ENCODE measurements at regions not wholly inside any gene's neighbourhood (a gene's known extent, or its start where the extent isn't known, plus 50 kb on each side); places are given as distances from the start of the nearest gene placed in this dataset.

DNA sequence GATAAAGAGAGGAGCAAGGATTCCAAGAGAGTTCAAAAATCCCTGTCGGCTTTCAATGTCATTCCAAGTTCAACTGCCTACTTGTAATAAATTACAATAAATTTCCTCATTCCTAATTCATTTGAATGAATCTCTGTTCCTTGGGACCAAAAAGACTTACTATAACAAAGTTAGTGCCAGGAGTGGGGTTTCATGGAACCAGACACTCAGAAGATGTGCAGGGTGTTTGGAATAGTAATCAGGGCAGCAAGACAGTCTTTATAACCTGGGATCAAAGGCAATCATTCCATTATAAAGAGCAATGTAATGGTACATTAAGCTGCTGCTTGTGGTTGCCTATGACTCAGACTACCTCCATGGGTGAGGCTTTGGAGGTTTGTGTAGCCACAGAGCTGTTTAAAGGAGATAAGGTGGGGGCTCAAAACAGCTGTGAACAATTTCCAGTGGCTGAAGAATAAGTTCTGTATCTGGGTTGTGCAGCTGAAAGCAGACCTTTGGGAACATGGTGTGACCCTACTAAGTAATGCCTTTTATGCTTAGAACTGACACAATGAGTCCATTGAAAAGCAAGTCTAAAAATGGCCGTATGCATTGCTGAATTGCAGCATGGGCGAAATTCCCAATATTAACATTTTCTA is 159.9 kb downstream of the LINC00237 start:
- no peak for DNase-seq
- ATAC-seq (ENCODE audit: poor library complexity), result no peak
- intact Hi-C loops (cut with DNase I), result no loop called here

GRCh38 chr20:20941468-20941889 is 164.7 kb downstream of the LINC00237 start:
- ATAC-seq (ENCODE audit: poor library complexity) (no peak), DNase-seq (no peak)
- intact Hi-C loops (cut with DNase I), result no loop called here

DNA sequence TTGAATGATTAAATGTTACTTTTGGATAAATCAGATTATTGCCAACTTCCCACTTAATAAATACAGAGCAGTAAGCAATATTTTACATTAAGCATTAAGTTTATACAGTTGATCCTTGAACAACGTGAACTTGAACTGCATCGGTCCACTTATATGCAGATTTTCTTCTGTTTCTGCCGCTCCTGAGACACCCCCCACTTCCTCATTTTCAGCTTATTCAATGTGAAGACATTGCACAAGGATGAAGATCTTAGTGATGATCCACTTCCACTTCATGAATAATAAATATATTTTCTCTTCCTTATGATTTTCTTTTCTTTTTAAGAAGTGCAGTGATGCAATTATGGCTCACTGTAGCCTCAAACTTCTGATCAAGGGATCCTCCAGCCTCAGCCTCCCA is 167.2 kb downstream of the LINC00237 start:
- intact Hi-C loops (cut with DNase I), result no loop called here
- ATAC-seq (ENCODE audit: poor library complexity) (no peak), DNase-seq (no peak)

DNA sequence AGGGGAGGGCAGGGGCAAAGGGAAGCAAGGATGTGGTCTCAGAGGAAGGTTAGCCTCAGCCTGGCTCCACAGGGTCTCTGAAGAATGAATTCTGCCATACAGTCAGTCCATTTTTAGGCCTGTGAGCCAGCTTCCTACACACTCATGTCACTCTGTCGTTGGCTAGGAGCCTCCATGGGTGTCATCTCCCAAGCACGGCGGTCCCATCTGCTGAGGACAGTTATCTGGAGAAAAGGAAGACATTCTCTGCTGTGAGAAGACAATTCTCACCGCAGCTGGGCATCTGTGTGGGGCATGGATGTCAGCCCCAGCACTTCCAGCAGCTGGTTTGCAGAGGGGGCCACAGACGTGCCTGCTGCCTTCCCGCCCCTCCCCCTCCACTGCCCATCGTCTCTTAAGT is 167.6 kb downstream of the LINC00237 start:
- intact Hi-C loops (cut with DNase I), result no loop called here
- DNase-seq (no peak), ATAC-seq (ENCODE audit: poor library complexity) (no peak)

DNA sequence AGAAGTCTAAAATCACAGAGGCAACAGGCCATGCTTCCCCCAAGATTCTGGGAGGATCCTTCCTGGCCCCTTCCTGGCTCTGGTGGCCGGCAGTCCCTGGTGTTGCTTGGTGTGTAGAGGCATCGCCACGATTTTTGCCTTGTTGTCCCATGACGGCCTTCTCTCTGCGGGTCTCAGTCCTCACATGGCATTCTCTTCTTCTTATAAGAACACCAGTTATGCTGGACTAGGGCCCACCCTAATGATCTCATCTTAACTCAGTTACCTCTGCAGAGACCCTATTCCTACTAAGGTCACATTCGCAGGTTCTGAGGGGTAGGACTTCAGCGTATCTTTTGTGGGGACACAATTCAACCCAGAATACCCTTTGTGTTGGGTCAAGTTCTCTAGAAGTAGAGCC is 168.0 kb downstream of the LINC00237 start:
- DNase-seq (no peak), ATAC-seq (ENCODE audit: poor library complexity) (no peak)
- intact Hi-C loops (cut with DNase I), result no loop called here

GRCh38 chr20:20933142-20933958 is 172.8 kb downstream of the LINC00237 start:
- intact Hi-C loops (cut with DNase I), result no loop called here
- DNase-seq (no peak), ATAC-seq (ENCODE audit: poor library complexity) (no peak)

DNA sequence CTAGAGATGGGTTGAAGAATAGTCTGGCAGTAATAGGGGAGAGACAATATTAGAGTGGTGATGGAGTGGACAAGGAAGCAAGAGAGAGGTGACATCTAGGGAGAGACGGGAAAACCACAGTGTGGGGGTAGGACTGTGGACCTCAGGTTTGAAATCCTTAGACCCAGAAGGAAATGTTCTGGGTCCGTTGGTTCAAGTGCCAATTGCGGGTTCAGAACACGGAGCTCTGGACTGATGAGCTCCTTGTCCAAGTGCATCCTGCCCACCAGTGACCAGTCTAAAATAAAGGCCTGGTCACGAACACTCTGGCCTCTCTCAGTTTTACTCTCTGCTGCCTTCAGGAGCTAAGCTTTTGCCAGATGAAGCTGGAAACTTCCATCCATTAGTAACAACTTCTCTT is 174.0 kb downstream of the LINC00237 start:
- DNase-seq (no peak), ATAC-seq (ENCODE audit: poor library complexity) (no peak)
- intact Hi-C loops (cut with DNase I), result no loop called here

GRCh38 chr20:20931632-20932031 is 174.5 kb downstream of the LINC00237 start:
- no peak for ATAC-seq (ENCODE audit: poor library complexity)
- no peak for DNase-seq
- intact Hi-C loops (cut with DNase I), result no loop called here

DNA sequence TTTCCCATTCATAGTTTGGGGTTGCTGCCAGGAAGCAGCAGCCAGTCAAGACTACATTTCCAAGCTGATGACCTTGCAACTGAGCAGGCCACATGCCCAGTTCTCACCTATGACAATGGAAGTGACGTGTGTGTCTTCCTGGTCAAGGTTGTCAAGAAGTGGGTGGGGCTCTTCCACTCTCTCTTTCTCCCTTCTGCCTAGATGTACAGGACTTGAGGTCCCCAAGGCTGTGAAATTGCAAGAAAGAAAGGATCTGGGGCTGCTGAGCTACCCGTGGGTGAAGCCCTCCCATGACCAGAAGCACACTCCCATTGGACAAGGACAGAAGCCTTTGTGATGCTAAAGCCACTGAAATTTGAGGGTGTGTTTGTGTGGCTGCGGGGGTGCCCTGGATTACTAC is 175.1 kb downstream of the LINC00237 start:
- no peak for DNase-seq
- ATAC-seq (ENCODE audit: poor library complexity), result no peak
- intact Hi-C loops (cut with DNase I), result no loop called here

- DNase-seq, result no peak
- ATAC-seq (ENCODE audit: poor library complexity), result no peak
- intact Hi-C loops (cut with DNase I), result no loop called here
Observed at GRCh38 chr20:20930500-20930899, 175.7 kb downstream of the LINC00237 start.

GRCh38 chr20:20929341-20929740 is 176.8 kb downstream of the LINC00237 start:
- intact Hi-C loops (cut with DNase I), result no loop called here
- DNase-seq (no peak), ATAC-seq (ENCODE audit: poor library complexity) (no peak)

DNA sequence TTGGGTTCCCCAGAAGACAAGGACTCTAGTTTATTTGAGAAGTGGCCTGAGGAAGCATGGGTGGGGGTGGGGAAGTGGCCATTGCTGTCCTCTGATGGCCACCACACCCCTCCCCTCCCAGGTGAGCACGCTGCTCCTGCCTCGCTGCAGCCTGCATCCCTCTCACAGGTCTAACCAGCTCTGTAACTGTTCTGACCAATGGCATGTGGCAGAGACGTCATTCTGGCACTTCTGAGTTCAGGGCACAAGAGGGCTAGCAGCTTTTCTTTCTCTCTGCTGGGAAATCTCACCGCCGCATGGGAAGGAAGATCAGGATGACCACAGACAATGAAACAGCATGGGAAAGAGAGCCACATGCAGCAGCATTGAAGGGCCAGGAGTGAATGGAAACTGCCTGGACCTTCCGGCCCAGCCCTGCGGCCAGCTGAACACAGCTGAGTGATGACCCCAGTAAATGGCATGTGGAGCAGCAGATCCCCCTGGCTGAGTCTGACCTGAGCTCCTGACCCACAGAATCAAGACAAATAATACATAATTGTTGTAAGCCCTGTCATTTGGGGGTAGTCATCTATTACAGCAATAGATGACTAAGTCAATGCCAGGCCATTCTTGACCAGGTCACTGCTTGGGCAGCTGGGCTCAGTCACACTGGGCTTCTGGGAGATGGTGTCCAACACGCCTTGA is 179.8 kb downstream of the LINC00237 start:
- DNase-seq, result no peak
- intact Hi-C loops (cut with DNase I), result no loop called here
- no peak for ATAC-seq (ENCODE audit: poor library complexity)

DNA sequence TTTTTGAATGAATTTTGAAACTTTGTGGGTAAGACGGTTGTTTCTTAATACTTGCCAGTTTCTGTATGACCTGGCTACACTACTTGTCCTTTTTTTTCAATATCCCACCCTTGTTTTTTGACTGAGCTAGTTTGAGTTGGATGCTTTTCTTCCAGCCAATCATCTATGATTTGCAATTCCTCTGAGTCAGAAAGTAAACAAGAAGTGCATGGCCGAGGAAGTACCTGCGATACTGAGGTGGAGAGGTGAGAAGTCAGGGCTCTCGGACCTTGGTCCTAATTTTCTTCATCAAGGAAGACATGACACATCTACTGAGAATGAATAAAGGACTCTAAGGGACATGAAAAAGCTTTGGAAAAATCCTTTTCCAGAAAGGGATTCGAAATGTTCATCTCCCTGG is 185.7 kb downstream of the LINC00237 start:
- intact Hi-C loops (cut with DNase I), result no loop called here
- ATAC-seq (ENCODE audit: poor library complexity) (no peak), DNase-seq (no peak)

- DNase-seq, result no peak
- intact Hi-C loops (cut with DNase I), result no loop called here
- ATAC-seq (ENCODE audit: poor library complexity), result no peak
Observed at GRCh38 chr20:20915844-20916243, 190.3 kb downstream of the LINC00237 start.

GRCh38 chr20:20904501-20904831 is 192.0 kb upstream of the RALGAPA2 start:
- intact Hi-C loops (cut with DNase I), result no loop called here
- no peak for ATAC-seq (ENCODE audit: poor library complexity)
- no peak for DNase-seq

- no peak for ATAC-seq (ENCODE audit: poor library complexity)
- intact Hi-C loops (cut with DNase I), result no loop called here
- no peak for DNase-seq
Observed at GRCh38 chr20:20903773-20904500, 191.5 kb upstream of the RALGAPA2 start.

DNA sequence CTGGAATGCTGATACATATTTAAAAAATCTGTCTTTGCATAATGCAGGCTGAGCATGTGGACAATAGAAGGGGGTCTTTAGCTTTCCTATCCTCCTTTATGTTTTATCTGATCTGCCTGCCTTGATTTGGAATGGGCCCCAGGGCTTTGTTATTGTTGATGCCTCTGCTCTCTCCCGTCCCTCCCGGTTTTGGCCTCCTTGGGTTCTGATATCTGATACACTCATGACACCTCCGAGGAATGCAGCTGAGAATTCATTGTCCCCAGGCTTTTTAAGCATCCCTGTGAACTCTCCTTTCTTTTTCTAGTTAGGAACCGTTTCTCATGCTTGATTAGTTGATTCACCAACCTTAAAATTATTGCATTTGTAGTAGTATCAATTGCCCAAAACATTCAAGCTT is 185.5 kb upstream of the RALGAPA2 start:
- ATAC-seq (ENCODE audit: poor library complexity) (no peak), DNase-seq (no peak)
- intact Hi-C loops (cut with DNase I), result no loop called here

- intact Hi-C loops (cut with DNase I), result no loop called here
- ATAC-seq (ENCODE audit: poor library complexity), result no peak
- DNase-seq, result no peak
Observed at GRCh38 chr20:20897145-20897544, 184.7 kb upstream of the RALGAPA2 start.

DNA sequence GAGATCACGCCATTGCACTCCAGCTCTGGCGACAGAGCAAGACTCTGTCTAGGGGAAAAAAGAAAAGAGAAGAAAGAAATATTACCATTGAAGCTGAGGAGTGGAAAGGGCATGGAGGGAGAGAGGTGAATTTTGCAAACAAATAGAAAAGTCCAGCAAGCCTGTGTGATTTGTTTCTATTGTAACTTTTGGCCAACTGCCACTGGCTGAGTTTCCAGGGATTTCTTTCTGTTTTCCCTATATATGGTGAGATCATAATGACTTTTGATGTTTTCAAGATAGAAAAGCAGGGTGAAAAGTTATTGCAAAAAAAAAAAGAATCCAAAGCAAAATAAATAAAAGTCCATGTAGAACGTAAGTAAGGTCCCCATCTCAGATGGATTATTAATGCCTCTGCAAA is 184.2 kb upstream of the RALGAPA2 start:
- DNase-seq (no peak), ATAC-seq (ENCODE audit: poor library complexity) (no peak)
- intact Hi-C loops (cut with DNase I), result no loop called here

DNA sequence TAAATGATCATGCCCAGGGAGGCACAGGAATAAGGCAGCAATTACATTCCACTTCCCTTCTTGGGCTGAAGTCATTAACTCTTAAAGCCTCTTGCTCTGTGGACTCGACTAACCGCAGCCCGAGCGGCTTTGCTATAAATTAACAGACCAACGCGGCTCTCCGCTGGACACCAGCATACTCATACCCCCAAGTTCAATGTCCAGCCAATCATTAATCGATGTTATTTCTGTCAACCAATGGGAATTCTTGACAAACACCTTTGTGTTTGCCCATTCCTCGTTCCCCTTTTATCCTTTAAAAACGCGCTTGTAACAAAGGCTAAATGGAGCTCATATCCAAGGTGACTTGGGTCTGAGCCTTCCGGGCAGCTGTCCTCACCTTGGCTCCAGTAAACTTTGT is 183.1 kb upstream of the RALGAPA2 start:
- DNase-seq (no peak), ATAC-seq (ENCODE audit: poor library complexity) (no peak)
- intact Hi-C loops (cut with DNase I), result no loop called here

Data from Right ventricle myocardium superior (tissue), 1 donor.